HG03558 (cell line): ENCODE measurements at regions not wholly inside any gene's neighbourhood (a gene's known extent, or its start where the extent isn't known, plus 50 kb on each side); places are given as distances from the start of the nearest gene placed in this dataset.

Source experiments
- ATAC-seq: cut with Tn5 transposase; IDR thresholded peaks from one replicate; pipeline ENCODE4 v1.9.1; 2021; ENCODE audit warnings: moderate number of reproducible peaks; ENCODE audit not compliant: unreplicated experiment; ENCODE audit errors: extremely low read depth

GRCh38 chr5:167877114-167877722 is 414.2 kb upstream of the WWC1 start:
- ATAC-seq: no peak

- no peak for ATAC-seq
Observed at GRCh38 chr5:167877924-167878323, 413.5 kb upstream of the WWC1 start.

DNA sequence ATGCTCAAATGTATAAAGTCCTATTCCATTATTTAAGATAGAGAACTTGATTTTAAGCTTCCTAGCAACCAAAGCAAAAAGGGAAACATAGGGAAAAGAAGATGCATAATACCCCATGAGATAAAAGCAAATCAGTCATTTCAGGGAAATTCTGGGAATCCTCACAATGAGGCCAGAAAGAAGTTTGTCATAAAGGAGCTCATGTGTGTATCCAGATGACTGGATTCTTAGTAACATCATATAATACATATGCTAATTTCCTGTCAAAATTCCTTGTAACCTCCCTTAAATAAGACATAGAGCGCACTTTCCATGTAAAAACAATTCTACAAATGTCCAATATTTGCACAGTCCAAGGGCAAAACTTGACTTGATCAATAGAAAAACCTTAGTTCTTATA is 411.0 kb upstream of the WWC1 start:
- ATAC-seq: no peak

DNA sequence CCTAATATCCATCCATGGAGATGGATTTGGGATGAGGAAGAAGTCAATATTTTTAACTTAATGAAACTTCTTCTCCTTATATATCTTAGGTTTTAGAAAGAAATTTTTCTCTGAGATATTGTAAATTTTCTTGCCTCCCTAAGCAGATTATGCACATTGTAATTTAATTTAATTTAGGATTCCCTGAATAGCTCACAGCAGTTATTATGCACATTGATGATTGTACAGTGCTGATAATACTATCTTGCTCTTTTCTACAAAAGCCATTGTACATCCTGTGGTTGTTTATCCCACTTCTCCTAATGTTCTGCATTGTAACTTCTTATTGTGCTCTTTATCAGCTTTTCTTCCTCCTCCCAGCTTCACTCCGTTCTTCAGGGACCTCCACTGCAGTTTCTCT is 410.4 kb upstream of the WWC1 start:
- ATAC-seq: no peak

DNA sequence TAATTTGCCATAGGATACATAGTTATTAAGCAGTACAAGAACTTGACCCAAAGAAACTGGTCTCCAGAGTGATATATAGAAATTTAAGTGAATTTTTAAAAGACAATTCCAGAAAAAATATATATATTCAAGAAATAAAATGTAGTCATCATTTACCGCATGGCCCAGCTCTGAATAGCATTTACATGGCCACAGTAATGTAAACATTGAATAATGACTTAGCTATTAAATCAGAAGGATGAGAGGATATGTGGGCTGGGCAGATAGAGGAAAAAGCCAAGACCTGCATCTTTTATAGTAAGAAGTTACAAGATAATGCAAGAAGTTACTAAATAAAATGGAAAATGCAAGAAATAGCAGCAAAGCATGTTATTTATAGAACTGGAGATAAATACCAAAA is 405.2 kb upstream of the WWC1 start:
- no peak for ATAC-seq

DNA sequence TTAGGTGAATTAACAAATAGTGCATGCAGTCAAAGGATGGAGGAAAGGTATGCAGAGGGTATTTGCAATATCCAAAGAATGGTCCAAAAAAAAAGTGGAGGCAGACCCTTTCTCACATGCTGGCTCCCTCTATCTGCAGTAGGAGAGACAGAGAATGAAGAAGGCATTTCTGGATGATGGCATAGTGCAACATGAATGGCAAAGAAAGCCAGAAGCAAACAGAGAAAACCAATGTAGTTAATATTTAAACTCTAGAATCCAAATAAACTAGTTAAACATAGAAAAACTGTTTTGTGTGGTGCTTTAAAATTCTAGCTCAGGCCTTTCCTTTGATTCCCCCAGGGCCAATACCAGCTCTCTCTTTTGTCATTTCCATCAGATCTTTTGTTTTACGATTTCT is 403.1 kb upstream of the WWC1 start:
- no peak for ATAC-seq

GRCh38 chr5:167889276-167889675 is 402.2 kb upstream of the WWC1 start:
- no peak for ATAC-seq

DNA sequence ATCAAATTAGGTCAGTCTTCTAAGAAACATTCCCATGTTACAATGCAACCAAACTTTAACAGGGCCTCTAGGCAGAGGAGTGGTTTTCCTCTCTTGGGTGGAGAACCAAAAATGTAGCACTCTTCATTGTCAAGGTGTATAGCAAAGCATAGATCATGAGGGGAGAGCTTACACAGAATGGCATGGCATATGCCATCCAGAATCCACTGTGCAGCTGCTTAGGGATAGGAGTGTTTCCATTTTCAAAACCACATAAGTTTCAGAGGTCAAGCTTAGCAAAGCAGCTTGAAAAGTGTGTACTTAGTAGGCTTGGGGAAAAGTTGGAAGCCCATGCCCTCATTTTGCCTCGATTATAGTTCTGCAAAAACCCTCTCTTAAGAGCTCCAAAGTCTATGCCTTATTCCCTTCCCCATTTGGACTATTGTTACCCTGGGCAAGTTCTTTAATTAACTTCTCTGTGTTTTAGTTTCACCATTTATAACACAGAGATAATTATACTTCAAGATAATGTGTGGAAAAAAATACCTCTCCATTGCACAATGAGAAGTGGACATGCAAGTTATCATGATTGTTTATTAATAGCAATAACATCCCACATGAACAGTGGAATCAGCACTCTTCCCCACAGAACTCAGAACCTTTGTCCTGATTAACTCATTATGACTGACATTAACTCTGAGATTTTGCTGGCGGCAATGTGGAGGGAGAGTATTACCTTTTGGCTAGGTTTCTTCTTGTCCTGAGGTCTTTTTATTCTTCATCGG is 398.9 kb upstream of the WWC1 start:
- no peak for ATAC-seq

GRCh38 chr5:167893271-167893670 is 398.2 kb upstream of the WWC1 start:
- no peak for ATAC-seq

DNA sequence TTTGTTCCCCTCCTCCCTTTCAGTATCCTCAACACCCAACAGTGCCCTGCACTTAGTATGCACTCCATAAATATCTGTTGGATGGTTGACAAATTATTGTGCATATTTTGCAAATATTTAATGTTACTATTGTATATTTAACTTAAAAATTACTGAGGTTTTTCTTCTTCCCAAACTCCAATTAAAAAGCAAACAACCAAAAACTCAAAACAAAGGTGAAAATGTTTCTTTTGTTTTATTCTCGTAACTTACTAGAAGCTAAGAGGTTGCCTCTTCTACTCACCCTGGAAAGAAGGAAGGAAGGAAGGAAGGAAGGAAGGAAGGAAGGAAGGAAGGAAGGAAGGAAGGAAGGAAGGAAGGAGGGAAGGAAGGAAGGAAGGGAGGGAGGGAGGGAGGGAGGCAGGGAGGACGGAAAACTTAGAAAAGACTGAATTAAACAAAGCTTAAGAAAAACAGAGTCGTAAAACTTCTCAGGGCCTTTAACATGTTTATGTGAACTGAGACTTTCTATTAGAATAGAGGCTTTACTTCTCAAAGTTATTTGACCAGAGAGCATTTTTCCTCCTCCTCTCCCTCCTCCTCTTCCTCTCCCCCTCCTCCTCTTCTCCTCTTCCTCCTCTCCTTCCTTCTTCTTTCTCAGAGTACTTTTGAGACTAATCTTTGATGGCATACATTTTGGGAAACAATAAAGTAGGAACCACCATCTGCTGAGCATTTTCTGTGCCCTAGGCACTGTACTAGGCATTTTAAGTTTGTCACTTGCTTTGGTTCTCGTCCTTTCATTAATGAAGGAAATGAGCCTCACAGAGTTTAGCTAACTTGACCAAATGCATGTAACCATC is 396.6 kb upstream of the WWC1 start:
- no peak for ATAC-seq

- no peak for ATAC-seq
Observed at GRCh38 chr5:167895899-167896659, 395.4 kb upstream of the WWC1 start.

- no peak for ATAC-seq
Observed at GRCh38 chr5:167896814-167897213, 394.6 kb upstream of the WWC1 start.

- no peak for ATAC-seq
Observed at GRCh38 chr5:167897371-167897770, 394.1 kb upstream of the WWC1 start.

- ATAC-seq: no peak
Observed at GRCh38 chr5:167898361-167899042, 392.9 kb upstream of the WWC1 start.

DNA sequence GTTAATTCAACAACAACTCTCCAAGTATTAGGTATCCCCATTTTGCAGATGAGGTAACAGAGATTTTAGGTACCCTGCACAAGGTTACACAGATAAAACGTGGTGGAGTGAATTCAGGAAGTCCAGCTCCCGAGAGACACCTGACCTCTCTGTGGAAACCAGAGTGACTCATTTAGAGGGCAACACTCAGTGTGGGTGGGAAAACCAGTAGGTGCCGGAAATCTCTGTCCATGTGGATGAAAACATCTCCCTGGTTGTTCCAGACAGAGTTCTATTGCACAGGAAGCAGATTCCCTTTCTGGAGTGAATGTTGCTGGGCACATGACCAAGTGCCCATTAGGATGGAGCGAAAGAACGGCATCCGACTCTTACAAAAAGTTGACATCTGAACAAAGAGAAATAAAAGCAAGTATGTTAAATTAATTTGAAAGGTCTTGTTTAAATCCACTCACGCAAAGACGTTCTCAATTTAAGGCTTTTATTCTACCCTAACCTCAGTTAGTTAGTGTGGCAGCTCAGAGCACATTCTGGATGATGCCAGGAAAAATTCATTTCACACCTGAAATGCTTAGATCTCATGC is 391.9 kb upstream of the WWC1 start:
- no peak for ATAC-seq

DNA sequence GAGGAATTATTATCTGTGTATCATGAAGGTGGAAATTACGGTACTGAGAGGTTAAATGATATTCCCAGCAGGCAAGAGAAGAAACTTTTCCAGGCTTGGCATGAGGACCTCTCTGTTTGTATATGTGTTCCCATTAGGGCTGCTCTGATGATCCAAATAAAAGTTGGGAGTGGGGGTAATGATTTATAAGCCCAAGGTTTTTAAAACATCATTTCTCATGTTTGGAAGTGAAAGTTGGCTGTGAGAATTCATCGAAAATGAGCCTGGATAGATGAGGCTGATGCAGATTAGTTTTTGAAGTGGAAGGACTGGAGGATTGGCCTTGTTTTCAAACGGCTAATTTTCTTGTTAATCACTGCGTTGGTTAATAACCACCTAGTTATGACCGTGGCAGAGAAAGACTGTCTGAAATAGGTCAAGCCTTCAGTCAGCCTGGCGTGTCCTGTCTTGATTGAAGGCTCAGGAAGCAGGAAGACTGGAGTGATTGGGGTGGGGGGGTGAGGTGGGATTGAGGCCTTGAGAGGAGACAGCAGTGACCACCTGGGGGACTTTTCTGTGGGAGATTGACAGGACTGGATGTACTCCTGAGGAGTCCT is 391.0 kb upstream of the WWC1 start:
- no peak for ATAC-seq

- ATAC-seq: no peak
Observed at GRCh38 chr5:167902298-167902697, 389.1 kb upstream of the WWC1 start.

DNA sequence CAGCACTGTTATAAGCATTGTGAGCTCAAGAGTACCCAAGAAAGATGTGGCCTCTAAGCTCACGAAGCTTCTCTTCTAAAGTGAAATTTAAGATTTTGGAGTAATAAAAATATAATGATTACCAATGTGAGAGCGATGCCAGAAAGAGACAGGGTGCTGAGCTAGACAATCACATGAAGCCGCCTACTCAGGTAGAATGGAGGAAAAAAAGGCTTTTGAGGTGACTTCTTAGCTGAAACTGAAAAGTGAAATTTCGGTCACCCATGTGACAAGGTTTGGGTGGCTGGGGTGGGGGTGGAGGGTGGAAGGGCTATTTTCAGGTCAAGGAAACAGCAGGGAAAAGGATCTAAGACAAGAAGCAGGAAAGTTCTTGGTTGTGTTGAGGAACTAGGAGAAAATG is 388.2 kb upstream of the WWC1 start:
- ATAC-seq: no peak

DNA sequence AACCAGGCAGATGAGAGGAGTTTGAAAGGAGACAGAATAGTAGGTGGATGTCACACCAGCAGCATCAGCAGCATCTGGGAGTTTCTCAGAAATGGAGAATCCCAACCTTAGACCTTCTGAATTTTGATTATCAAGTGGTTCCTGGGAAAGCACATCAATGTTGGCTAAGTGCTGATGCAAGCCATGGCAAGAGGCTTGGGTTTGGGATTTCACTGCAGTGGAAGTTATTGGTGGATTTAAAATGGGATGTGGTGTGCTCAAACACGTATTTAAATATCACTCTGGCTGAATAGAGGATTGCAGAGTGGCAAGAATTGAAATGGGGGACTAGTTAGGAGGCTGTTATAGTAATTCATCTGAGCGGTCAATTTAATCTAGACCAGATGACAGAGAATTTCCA is 387.8 kb upstream of the WWC1 start:
- no peak for ATAC-seq
